DLD1 (cell line): ENCODE measurements at regions not wholly inside any gene's neighbourhood (a gene's known extent, or its start where the extent isn't known, plus 50 kb on each side); places are given as distances from the start of the nearest gene placed in this dataset.
"Not testable (repeated sequence)": the region's sequence is repeated elsewhere in the genome, so short reads cannot be mapped to it uniquely, and the experiment has no call there.

Source experiments
- in situ Hi-C: cut with HindIII; loops from 2 replicates; pipeline ENCODE4 v1.10.0; 2017; ENCODE audit warnings: low sequenced_read_pairs

GRCh38 chr6:156689656-156690055 lies 87.5 kb upstream of the ARID1B start:
- in situ Hi-C loops: no loop called here

GRCh38 chr6:156688620-156688971 lies 88.6 kb upstream of the ARID1B start:
- in situ Hi-C loops: no loop called here

GRCh38 chr6:156687789-156688619 lies 89.2 kb upstream of the ARID1B start:
- in situ Hi-C loops: no loop called here

GRCh38 chr6:156686995-156687788 lies 90.0 kb upstream of the ARID1B start:
- in situ Hi-C loops: no loop called here

- in situ Hi-C loops: no loop called here
These were observed 90.7 kb upstream of the ARID1B start for GRCh38 chr6:156686301-156686994.

- in situ Hi-C loops: no loop called here
These were observed 91.4 kb upstream of the ARID1B start for GRCh38 chr6:156685823-156686222.

GRCh38 chr6:156683821-156684220 lies 93.4 kb upstream of the ARID1B start:
- in situ Hi-C loops: no loop called here

GRCh38 chr6:156676721-156677120 lies 100.5 kb upstream of the ARID1B start:
- in situ Hi-C loops: no loop called here

GRCh38 chr6:156674197-156674596 lies 103.0 kb upstream of the ARID1B start:
- in situ Hi-C loops: no loop called here

GRCh38 chr6:156670097-156670496 lies 107.1 kb upstream of the ARID1B start:
- in situ Hi-C loops: not testable (repeated sequence)

- in situ Hi-C loops: no loop called here
These were observed 115.1 kb upstream of the ARID1B start for GRCh38 chr6:156662025-156662445.

GRCh38 chr6:156660389-156660788 lies 116.8 kb upstream of the ARID1B start:
- in situ Hi-C loops: no loop called here

- in situ Hi-C loops: no loop called here
These were observed 117.4 kb upstream of the ARID1B start for GRCh38 chr6:156659822-156660198.

GRCh38 chr6:156658966-156659821 lies 118.0 kb upstream of the ARID1B start:
- in situ Hi-C loops: no loop called here

GRCh38 chr6:156658186-156658965 lies 118.8 kb upstream of the ARID1B start:
- in situ Hi-C loops: no loop called here

- in situ Hi-C loops: no loop called here
These were observed 119.9 kb upstream of the ARID1B start for GRCh38 chr6:156657296-156657695.

GRCh38 chr6:156654919-156655918 lies 122.0 kb upstream of the ARID1B start:
- in situ Hi-C loops: no loop called here

- in situ Hi-C loops: no loop called here
These were observed 124.9 kb upstream of the ARID1B start for GRCh38 chr6:156652231-156652750.
